ENCODE measurements at regions not wholly inside any gene's neighbourhood (a gene's known extent, or its start where the extent isn't known, plus 50 kb on each side); places are given as distances from the start of the nearest gene placed in this dataset.
A peak's percentile ranks its signal among the peaks of the same experiment; 100 is the strongest.

- H3K4me3 ChIP-seq (ENCODE audit: control insufficient read depth, low read depth, low read length), result no peak overlapping the region
- TF ChIP-seq CTCF (IDR thresholded peaks at IDR 0.05; ENCODE audit: control insufficient read depth, insufficient read depth, low read depth, low read length, missing control alignments), result no peak
- no peak for DNase-seq (ENCODE audit: low read depth)
Measured at GRCh38 chr2:215691346-215691745, 255.5 kb upstream of the FN1 start.

GRCh38 chr2:215687149-215688031 lies 251.5 kb upstream of the FN1 start:
- DNase-seq (ENCODE audit: low read depth), result no peak
- no peak overlapping the region for H3K4me3 ChIP-seq (ENCODE audit: control insufficient read depth, low read depth, low read length)
- no peak for TF ChIP-seq CTCF (IDR thresholded peaks at IDR 0.05; ENCODE audit: control insufficient read depth, insufficient read depth, low read depth, low read length, missing control alignments)

GRCh38 chr2:215685238-215685990 lies 249.5 kb upstream of the FN1 start:
- no peak overlapping the region for H3K4me3 ChIP-seq (ENCODE audit: control insufficient read depth, low read depth, low read length)
- no peak for TF ChIP-seq CTCF (IDR thresholded peaks at IDR 0.05; ENCODE audit: control insufficient read depth, insufficient read depth, low read depth, low read length, missing control alignments)
- DNase-seq (ENCODE audit: low read depth), result no peak

- no peak overlapping the region for H3K4me3 ChIP-seq (ENCODE audit: control insufficient read depth, low read depth, low read length)
- no peak for TF ChIP-seq CTCF (IDR thresholded peaks at IDR 0.05; ENCODE audit: control insufficient read depth, insufficient read depth, low read depth, low read length, missing control alignments)
- DNase-seq (ENCODE audit: low read depth), result peak; percentile 78
Measured at GRCh38 chr2:215684448-215685237, 248.8 kb upstream of the FN1 start.

- H3K4me3 ChIP-seq (ENCODE audit: control insufficient read depth, low read depth, low read length), result no peak overlapping the region
- no peak for DNase-seq (ENCODE audit: low read depth)
- no peak for TF ChIP-seq CTCF (IDR thresholded peaks at IDR 0.05; ENCODE audit: control insufficient read depth, insufficient read depth, low read depth, low read length, missing control alignments)
Measured at GRCh38 chr2:215683295-215683694, 247.4 kb upstream of the FN1 start.
